NCI-H774 (cell line): ENCODE measurements at regions not wholly inside any gene's neighbourhood (a gene's known extent, or its start where the extent isn't known, plus 50 kb on each side); places are given as distances from the start of the nearest gene placed in this dataset.
"Not testable (repeated sequence)": the region's sequence is repeated elsewhere in the genome, so short reads cannot be mapped to it uniquely, and the experiment has no call there.

Source experiments
- DNase-seq: peaks from one replicate; lab custom pipeline; 2025; lab: John Stamatoyannopoulos, UW

- DNase-seq, result no peak
Observed at GRCh38 chr13:63344711-63345110, 1929.1 kb upstream of the PCDH20 start.

GRCh38 chr13:63337921-63338320 lies 1922.3 kb upstream of the PCDH20 start:
- DNase-seq, result no peak

- no peak for DNase-seq
Observed at GRCh38 chr13:63337041-63337440, 1921.4 kb upstream of the PCDH20 start.

GRCh38 chr13:63336549-63336948 lies 1920.9 kb upstream of the PCDH20 start:
- DNase-seq, result no peak

GRCh38 chr13:63327584-63327983 lies 1911.9 kb upstream of the PCDH20 start:
- DNase-seq, result no peak

GRCh38 chr13:63323441-63323840 lies 1907.8 kb upstream of the PCDH20 start:
- DNase-seq, result no peak

- DNase-seq, result no peak
Observed at GRCh38 chr13:63311587-63311986, 1895.9 kb upstream of the PCDH20 start.

- DNase-seq, result no peak
Observed at GRCh38 chr13:63308549-63309165, 1893.0 kb upstream of the PCDH20 start.

GRCh38 chr13:63307228-63307627 lies 1891.6 kb upstream of the PCDH20 start:
- no peak for DNase-seq

GRCh38 chr13:63305641-63306133 lies 1890.0 kb upstream of the PCDH20 start:
- DNase-seq, result no peak

GRCh38 chr13:63304497-63304896 lies 1888.8 kb upstream of the PCDH20 start:
- no peak for DNase-seq

GRCh38 chr13:63299866-63300394 lies 1884.3 kb upstream of the PCDH20 start:
- DNase-seq, result no peak

- DNase-seq, result no peak
Observed at GRCh38 chr13:63297163-63297562, 1881.5 kb upstream of the PCDH20 start.

- no peak for DNase-seq
Observed at GRCh38 chr13:63291701-63292100, 1876.1 kb upstream of the PCDH20 start.

GRCh38 chr13:63288576-63288975 lies 1872.9 kb upstream of the PCDH20 start:
- no peak for DNase-seq

- no peak for DNase-seq
Observed at GRCh38 chr13:63287926-63288325, 1872.3 kb upstream of the PCDH20 start.

GRCh38 chr13:63285426-63285825 lies 1869.8 kb upstream of the PCDH20 start:
- DNase-seq, result no peak

GRCh38 chr13:63279136-63279535 lies 1863.5 kb upstream of the PCDH20 start:
- no peak for DNase-seq

- no peak for DNase-seq
Observed at GRCh38 chr13:63274772-63275171, 1859.1 kb upstream of the PCDH20 start.

GRCh38 chr13:63249411-63250187 lies 1834.0 kb upstream of the PCDH20 start:
- no peak for DNase-seq

GRCh38 chr13:63236667-63237396 lies 1821.2 kb upstream of the PCDH20 start:
- not testable (repeated sequence) for DNase-seq

- DNase-seq, result not testable (repeated sequence)
Observed at GRCh38 chr13:63218596-63218995, 1802.9 kb upstream of the PCDH20 start.
